OCI-LY3 (cell line): ENCODE measurements at regions not wholly inside any gene's neighbourhood (a gene's known extent, or its start where the extent isn't known, plus 50 kb on each side); places are given as distances from the start of the nearest gene placed in this dataset.

Experiments
- H2AFZ ChIP-seq: fragments of 200-600, 300-600 bp; shearing (Covaris generic); 2 replicates; pipeline ENCODE4 v1.6.0; 2014; ENCODE audit warnings: antibody characterized with exemption, low read depth, low read length
- H3K27ac ChIP-seq: fragments of 200-600, 300-600 bp; sonication (generic); 2 replicates; pipeline ENCODE4 v1.5.1; 2014; ENCODE audit warnings: mild to moderate bottlenecking, low read length, moderate library complexity, mixed read lengths
- H3K27me3 ChIP-seq: fragments of 200-600, 300-600 bp; sonication (generic); 2 replicates; pipeline ENCODE4 v1.6.1; 2014; ENCODE audit warnings: low read depth, low read length, mixed read lengths
- H3K36me3 ChIP-seq: fragments of 200-600, 300-600 bp; sonication (generic); replicated peaks from 2 replicates; pipeline ENCODE3; 2014; ENCODE audit warnings: low read depth, low read length, mixed read lengths
- H3K4me1 ChIP-seq: fragments of 300-600, 200-600 bp; sonication (generic); 2 replicates; pipeline ENCODE4 v1.6.1; 2014; ENCODE audit warnings: low read length, mixed read lengths
- H3K4me2 ChIP-seq: fragments of 200-600, 300-600 bp; sonication (generic); 2 replicates; pipeline ENCODE4 v1.6.1; 2014; ENCODE audit warnings: low read length, mixed read lengths
- H3K4me3 ChIP-seq: fragments of 300-600, 200-600 bp; sonication (generic); 2 replicates; pipeline ENCODE4 v1.5.1; 2014; ENCODE audit warnings: antibody characterized with exemption, mild to moderate bottlenecking, low read length, moderate library complexity
- H3K79me2 ChIP-seq: fragments of 300-600, 200-600 bp; shearing (Covaris generic); 2 replicates; pipeline ENCODE4 v1.6.1; 2014; ENCODE audit warnings: mild to moderate bottlenecking, low read length, mixed read lengths
- H3K9ac ChIP-seq: fragments of 300-600, 200-600 bp; shearing (Covaris generic); 2 replicates; pipeline ENCODE4 v1.6.0; 2014; ENCODE audit warnings: mild to moderate bottlenecking, low read length, moderate library complexity
- H3K9me3 ChIP-seq: fragments of 200-600, 300-600 bp; shearing (Covaris generic); 2 replicates; pipeline ENCODE4 v1.6.1; 2014; ENCODE audit warnings: low read length, mixed read lengths; ENCODE audit not compliant: insufficient read depth
- H4K20me1 ChIP-seq: fragments of 200-600, 300-600 bp; sonication (generic); 2 replicates; pipeline ENCODE4 v1.6.1; 2016; ENCODE audit warnings: low read length, mixed read lengths; ENCODE audit not compliant: insufficient read depth
- CTCF ChIP-seq: fragments of 200-600, 300-600 bp; sonication (generic); IDR thresholded peaks from 2 replicates; pipeline ENCODE4 v1.5.1; 2014; ENCODE audit warnings: antibody characterized with exemption, low read length, low read depth
- EZH2phosphoT487 ChIP-seq: fragments of 200-600 bp; shearing (Covaris generic); IDR thresholded peaks from 2 replicates; pipeline ENCODE4 v1.6.1; 2018; ENCODE audit warnings: antibody characterized with exemption, mixed run types, low read depth

- TF ChIP-seq EZH2phosphoT487 (no peak), CTCF (no peak)
- H2AFZ ChIP-seq = no peak overlapping the region
Measured at GRCh38 chr4:138348055-138348454, 105.9 kb upstream of the SLC7A11 start.

GRCh38 chr4:138347561-138347960, 105.4 kb upstream of the SLC7A11 start:
- TF ChIP-seq EZH2phosphoT487 = no peak
- no peak for TF ChIP-seq CTCF
- Histone ChIP-seq H3K27me3 (no peaks in the 10 kb centered on the region), H3K9ac (no peak overlapping the region), H3K27ac (no peak overlapping the region), H2AFZ (no peak overlapping the region), H3K9me3 (peaks cover 14% of the 10 kb centered on the region; the same call in 1 of the 2 replicates), H4K20me1 (no peaks in the 10 kb centered on the region), H3K4me2 (no peak overlapping the region), H3K4me3 (no peak overlapping the region), H3K4me1 (peaks cover 23% of the 10 kb centered on the region), H3K79me2 (no peaks in the 10 kb centered on the region), H3K36me3 (peaks cover 15% of the 10 kb centered on the region)

More at GRCh38 chr4:138348055-138348454, 105.9 kb upstream of the SLC7A11 start:
- H3K79me2 ChIP-seq = no peaks in the 10 kb centered on the region
- no peak overlapping the region for H3K4me2 ChIP-seq
- H3K27me3 ChIP-seq = no peaks in the 10 kb centered on the region
- no peaks in the 10 kb centered on the region for H4K20me1 ChIP-seq
- H3K4me3 ChIP-seq = no peak overlapping the region
- peaks cover 18% of the 10 kb centered on the region for H3K4me1 ChIP-seq
- H3K36me3 ChIP-seq = peaks cover 12% of the 10 kb centered on the region
- H3K9me3 ChIP-seq = peaks cover 13% of the 10 kb centered on the region; the same call in 1 of the 2 replicates
- H3K27ac ChIP-seq = no peak overlapping the region
- H3K9ac ChIP-seq = no peak overlapping the region

GRCh38 chr4:138344851-138345250, 102.7 kb upstream of the SLC7A11 start:
- Histone ChIP-seq H3K27me3 (no peaks in the 10 kb centered on the region), H3K27ac (no peak overlapping the region), H3K36me3 (peaks cover 15% of the 10 kb centered on the region), H3K79me2 (no peaks in the 10 kb centered on the region), H4K20me1 (no peaks in the 10 kb centered on the region), H3K4me3 (no peak overlapping the region), H2AFZ (no peak overlapping the region), H3K9me3 (peaks cover 14% of the 10 kb centered on the region; the same call in 1 of the 2 replicates), H3K4me2 (no peak overlapping the region), H3K4me1 (peaks cover 42% of the 10 kb centered on the region), H3K9ac (no peak overlapping the region)
- TF ChIP-seq EZH2phosphoT487 (no peak), CTCF (no peak)

GRCh38 chr4:138344054-138344453, 101.9 kb upstream of the SLC7A11 start:
- Histone ChIP-seq H3K9me3 (peaks cover 14% of the 10 kb centered on the region; the same call in 1 of the 2 replicates), H3K79me2 (no peaks in the 10 kb centered on the region), H3K27ac (no peak overlapping the region), H4K20me1 (no peaks in the 10 kb centered on the region), H3K4me1 (peaks cover 42% of the 10 kb centered on the region), H3K9ac (no peak overlapping the region), H3K27me3 (no peaks in the 10 kb centered on the region), H3K4me2 (no peak overlapping the region), H3K4me3 (no peak overlapping the region), H2AFZ (no peak overlapping the region), H3K36me3 (peaks cover 15% of the 10 kb centered on the region)
- TF ChIP-seq EZH2phosphoT487 = no peak
